Mesodermal cell (in vitro differentiated cells): ENCODE measurements at regions not wholly inside any gene's neighbourhood (a gene's known extent, or its start where the extent isn't known, plus 50 kb on each side); places are given as distances from the start of the nearest gene placed in this dataset.
"Not testable (repeated sequence)": the region's sequence is repeated elsewhere in the genome, so short reads cannot be mapped to it uniquely, and the experiment has no call there.

ENCODE experiments used
- H3K27ac ChIP-seq: 2 replicates; pipeline ENCODE4 v1.7.0; 2013; ENCODE audit warnings: mild to moderate bottlenecking, low read depth, low read length, moderate library complexity; ENCODE audit not compliant: severe bottlenecking
- H3K36me3 ChIP-seq: 2 replicates; pipeline ENCODE4 v1.7.1; 2013; ENCODE audit warnings: mild to moderate bottlenecking, low read length, moderate library complexity; ENCODE audit not compliant: control insufficient read depth, insufficient read depth
- H3K4me1 ChIP-seq: one replicate; pipeline ENCODE4 v1.7.1; 2013; ENCODE audit warnings: mild to moderate bottlenecking, low read length; ENCODE audit not compliant: insufficient read depth, control insufficient read depth, poor library complexity, severe bottlenecking
- H3K4me3 ChIP-seq: 2 replicates; pipeline ENCODE4 v1.7.0; 2013; ENCODE audit warnings: low read length, control low read depth, mild to moderate bottlenecking; ENCODE audit not compliant: insufficient read depth, poor library complexity, severe bottlenecking; ENCODE audit errors: extremely low read depth
- H3K9me3 ChIP-seq: 2 replicates; pipeline ENCODE4 v1.7.1; 2013; ENCODE audit warnings: mild to moderate bottlenecking, low read length, moderate library complexity; ENCODE audit not compliant: control insufficient read depth
- WGBS, 2 experiments: methylation state at CpG; one replicate each; pipeline ENCODE4 v1.1.5; 2013; ENCODE audit warnings: missing lambda C conversion rate in 2 of 2; ENCODE audit not compliant: insufficient coverage in 2 of 2; 5-methylcytosine and 5-hydroxymethylcytosine counted together

DNA sequence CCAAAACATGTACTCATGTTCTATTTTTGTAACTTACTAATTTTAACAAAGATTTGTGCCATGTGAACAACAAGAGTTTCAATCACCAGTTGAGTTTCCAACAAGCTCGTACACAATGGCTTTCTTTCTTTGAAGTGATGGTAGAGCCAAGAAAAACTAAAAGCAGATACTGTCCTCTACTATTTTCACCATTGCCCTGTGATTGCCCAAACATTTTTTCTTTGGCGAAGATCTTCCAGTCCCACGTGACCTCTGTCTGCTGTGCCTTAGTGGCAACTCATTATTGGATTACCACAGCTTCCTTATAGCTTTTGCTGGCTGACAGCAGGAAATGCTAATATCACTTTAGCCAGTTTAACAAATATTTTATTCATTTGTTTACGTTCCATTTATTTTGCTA, 1147.1 kb downstream of the STIM2 start:
- no peaks in the 10 kb centered on the region for H3K4me1 ChIP-seq
- no peaks in the 10 kb centered on the region for H3K9me3 ChIP-seq
- 94 to 100% methylated on average over 3 of the region's 4 CpGs for WGBS, 2 experiments
- no peak overlapping the region for H3K4me3 ChIP-seq
- H3K27ac ChIP-seq: no peak overlapping the region
- H3K36me3 ChIP-seq: no peaks in the 10 kb centered on the region

- no peaks in the 10 kb centered on the region for H3K36me3 ChIP-seq
- H3K9me3 ChIP-seq: no peaks in the 10 kb centered on the region
- H3K4me3 ChIP-seq: no peak overlapping the region
- no peaks in the 10 kb centered on the region for H3K4me1 ChIP-seq
- 100% methylated on average over 1 of the region's 2 CpGs for WGBS, 2 experiments
- H3K27ac ChIP-seq: no peak overlapping the region
Measured at GRCh38 chr4:28009541-28009940, 1148.9 kb downstream of the STIM2 start.

GRCh38 chr4:28010577-28011240, 1150.1 kb downstream of the STIM2 start:
- H3K4me1 ChIP-seq: no peaks in the 10 kb centered on the region
- peaks cover 5% of the 10 kb centered on the region for H3K9me3 ChIP-seq
- WGBS, 2 experiments: 91% methylated on average over 4 of the region's 6 CpGs; no CpG with 5 or more reads in 1 of the 2 experiments
- H3K27ac ChIP-seq: no peak overlapping the region
- no peak overlapping the region for H3K4me3 ChIP-seq
- no peaks in the 10 kb centered on the region for H3K36me3 ChIP-seq

DNA sequence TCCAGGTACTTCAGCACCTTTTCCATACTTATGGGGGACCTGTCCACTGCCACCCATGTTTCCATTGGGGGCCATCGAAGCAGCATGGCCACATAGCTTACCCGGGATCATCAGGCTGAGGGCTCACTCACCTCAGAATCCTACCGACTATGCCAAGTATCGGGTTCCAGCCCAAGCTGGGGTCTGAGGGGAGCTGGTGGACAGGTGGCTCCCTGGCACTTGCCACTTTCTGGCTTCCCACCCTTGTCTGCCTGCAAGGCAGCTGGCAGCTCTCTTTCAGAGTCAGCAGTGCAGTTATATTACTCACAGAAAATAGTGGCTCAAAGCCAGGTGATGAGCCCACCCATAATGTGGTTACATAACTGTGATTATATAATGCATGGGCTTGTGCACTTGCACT, 1153.8 kb downstream of the STIM2 start:
- no peak overlapping the region for H3K27ac ChIP-seq
- H3K4me1 ChIP-seq: no peaks in the 10 kb centered on the region
- WGBS, 2 experiments: 94% methylated on average over 2 of the region's 4 CpGs; no CpG with 5 or more reads in 1 of the 2 experiments
- H3K36me3 ChIP-seq: no peaks in the 10 kb centered on the region
- no peak overlapping the region for H3K4me3 ChIP-seq
- peaks cover 5% of the 10 kb centered on the region for H3K9me3 ChIP-seq

GRCh38 chr4:28015996-28016395, 1155.4 kb downstream of the STIM2 start:
- WGBS, 2 experiments: 80 to 100% methylated on average over 1 of the region's 2 CpGs
- Histone ChIP-seq H3K4me3 (no peak overlapping the region), H3K9me3 (peaks cover 5% of the 10 kb centered on the region), H3K4me1 (no peaks in the 10 kb centered on the region), H3K27ac (no peak overlapping the region), H3K36me3 (no peaks in the 10 kb centered on the region)

GRCh38 chr4:28038253-28038652, 1177.6 kb downstream of the STIM2 start:
- H3K9me3 ChIP-seq, H3K4me3 ChIP-seq, H3K27ac ChIP-seq, H3K36me3 ChIP-seq, H3K4me1 ChIP-seq: not testable (repeated sequence)
- WGBS, 2 experiments: 69 to 74% methylated on average over 3 to 6 of the region's 6 CpGs

DNA sequence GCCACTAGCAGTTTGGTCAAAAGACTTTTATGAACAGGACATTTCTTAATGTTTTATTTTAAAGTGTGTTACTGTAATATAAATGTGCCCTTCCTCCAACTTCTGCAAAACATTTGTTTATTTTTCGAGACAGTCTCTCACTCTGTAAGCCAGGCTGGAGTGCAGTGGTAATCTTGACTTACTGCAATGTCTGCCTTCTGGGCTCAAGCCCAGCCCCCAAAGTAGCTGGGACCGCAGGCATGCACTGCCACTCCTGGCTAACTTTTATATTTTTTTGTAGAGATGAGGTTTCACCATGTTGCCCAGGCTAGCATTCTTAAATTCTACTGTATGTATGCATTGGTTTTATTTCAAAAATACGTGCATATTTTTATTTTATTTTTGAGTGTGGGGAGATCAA, 1201.9 kb downstream of the STIM2 start:
- H3K4me1 ChIP-seq: no peaks in the 10 kb centered on the region
- no peak overlapping the region for H3K4me3 ChIP-seq
- WGBS, 2 experiments: 75% methylated on average over 1 of the region's 3 CpGs; no CpG with 5 or more reads in 1 of the 2 experiments
- H3K27ac ChIP-seq: no peak overlapping the region
- no peaks in the 10 kb centered on the region for H3K36me3 ChIP-seq
- no peaks in the 10 kb centered on the region for H3K9me3 ChIP-seq

DNA sequence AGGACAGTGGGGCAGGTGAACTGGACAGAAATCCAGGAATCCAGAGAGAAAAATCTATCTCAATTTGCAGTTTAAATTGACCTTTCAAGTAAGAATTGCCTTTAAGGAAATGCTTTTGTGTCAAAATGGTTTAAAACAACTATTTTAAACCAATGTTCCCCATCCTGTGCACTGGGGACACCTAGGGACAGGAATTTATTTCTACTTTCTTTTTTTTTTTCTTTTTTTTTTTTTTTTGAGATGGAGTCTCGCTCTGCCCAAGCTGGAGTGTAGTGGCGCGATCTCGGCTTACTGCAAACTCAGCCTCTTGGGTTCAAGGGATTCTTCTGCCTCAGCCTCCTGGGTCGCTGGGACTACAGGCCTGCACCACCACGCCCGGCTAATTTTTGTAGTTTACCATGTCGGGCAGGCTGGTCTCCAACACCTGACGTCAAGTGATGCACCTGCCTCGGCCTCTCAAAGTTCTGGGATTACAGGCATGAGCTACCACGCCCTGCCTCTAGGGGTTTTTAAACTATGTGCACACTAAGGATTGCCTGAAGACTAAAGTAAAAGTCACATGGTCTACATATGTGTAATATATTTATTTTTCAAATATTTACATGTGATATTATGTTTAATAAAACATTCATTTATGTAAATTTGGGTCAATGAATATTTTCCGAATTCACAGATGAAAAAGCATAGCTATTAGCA, 1213.4 kb downstream of the STIM2 start:
- WGBS, 2 experiments: 88 to 94% methylated on average over 10 to 11 of the region's 12 CpGs
- Histone ChIP-seq H3K4me3 (no peak overlapping the region), H3K9me3 (no peaks in the 10 kb centered on the region), H3K36me3 (no peaks in the 10 kb centered on the region), H3K4me1 (no peaks in the 10 kb centered on the region), H3K27ac (no peak overlapping the region)

DNA sequence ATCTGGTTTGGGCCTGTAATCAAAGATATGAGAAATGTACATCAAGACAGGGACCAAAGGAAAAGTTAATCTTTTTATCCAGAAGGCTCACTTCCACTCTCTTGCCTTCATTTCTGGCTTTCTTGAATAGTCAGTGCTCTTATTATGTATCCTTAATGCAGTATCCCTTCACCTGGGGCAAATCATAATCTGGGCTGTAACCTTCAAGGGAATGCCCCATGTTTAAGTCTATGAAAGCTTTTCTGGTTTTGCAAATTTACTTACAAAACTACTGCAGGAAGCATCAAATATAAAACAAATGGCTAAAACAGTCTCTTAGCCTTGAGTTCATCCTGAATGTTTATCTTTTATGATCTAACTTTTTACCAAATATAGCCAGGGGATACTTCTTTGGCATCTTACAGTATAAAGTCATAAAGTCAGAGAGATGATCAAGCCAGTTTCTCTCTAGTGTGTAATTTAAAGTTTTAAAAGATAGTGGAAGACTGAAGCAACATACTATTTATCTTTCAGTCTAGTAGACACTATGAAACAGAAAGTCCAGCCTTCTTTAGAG, 1214.8 kb downstream of the STIM2 start:
- Histone ChIP-seq H3K27ac (no peak overlapping the region), H3K4me1 (no peaks in the 10 kb centered on the region), H3K36me3 (no peaks in the 10 kb centered on the region), H3K9me3 (no peaks in the 10 kb centered on the region), H3K4me3 (no peak overlapping the region)

GRCh38 chr4:28077203-28077602, 1216.6 kb downstream of the STIM2 start:
- 88 to 92% methylated on average over 9 of the region's 9 CpGs for WGBS, 2 experiments
- H3K4me1 ChIP-seq, H3K36me3 ChIP-seq, H3K27ac ChIP-seq, H3K4me3 ChIP-seq, H3K9me3 ChIP-seq: not testable (repeated sequence)
